Ishikawa (cell line): ENCODE measurements at regions not wholly inside any gene's neighbourhood (a gene's known extent, or its start where the extent isn't known, plus 50 kb on each side); places are given as distances from the start of the nearest gene placed in this dataset.

Experiments used
- CEBPB ChIP-seq: IDR thresholded peaks from 2 replicates; pipeline ENCODE4 v1.6.1; 2012
- CREB1 ChIP-seq: IDR thresholded peaks from 2 replicates; pipeline ENCODE4 v1.6.1; 2012; ENCODE audit warnings: low read depth
- EGR1 ChIP-seq: IDR thresholded peaks from 2 replicates; pipeline ENCODE4 v1.6.1; 2012
- EP300 ChIP-seq: IDR thresholded peaks from 2 replicates; pipeline ENCODE4 v1.6.1; 2012; ENCODE audit warnings: borderline replicate concordance
- FOXM1 ChIP-seq: IDR thresholded peaks from 2 replicates; pipeline ENCODE4 v1.6.1; 2012; ENCODE audit warnings: low read depth, borderline replicate concordance
- RAD21 ChIP-seq: IDR thresholded peaks from 2 replicates; pipeline ENCODE4 v1.6.1; 2012; ENCODE audit warnings: low read depth
- TCF12 ChIP-seq: IDR thresholded peaks from 2 replicates; pipeline ENCODE4 v1.6.1; 2012; ENCODE audit warnings: low read depth
- TF ChIP-seq, protein P1 (sequence below): IDR thresholded peaks from 2 replicates; pipeline ENCODE4 v1.6.1; 2012

DNA sequence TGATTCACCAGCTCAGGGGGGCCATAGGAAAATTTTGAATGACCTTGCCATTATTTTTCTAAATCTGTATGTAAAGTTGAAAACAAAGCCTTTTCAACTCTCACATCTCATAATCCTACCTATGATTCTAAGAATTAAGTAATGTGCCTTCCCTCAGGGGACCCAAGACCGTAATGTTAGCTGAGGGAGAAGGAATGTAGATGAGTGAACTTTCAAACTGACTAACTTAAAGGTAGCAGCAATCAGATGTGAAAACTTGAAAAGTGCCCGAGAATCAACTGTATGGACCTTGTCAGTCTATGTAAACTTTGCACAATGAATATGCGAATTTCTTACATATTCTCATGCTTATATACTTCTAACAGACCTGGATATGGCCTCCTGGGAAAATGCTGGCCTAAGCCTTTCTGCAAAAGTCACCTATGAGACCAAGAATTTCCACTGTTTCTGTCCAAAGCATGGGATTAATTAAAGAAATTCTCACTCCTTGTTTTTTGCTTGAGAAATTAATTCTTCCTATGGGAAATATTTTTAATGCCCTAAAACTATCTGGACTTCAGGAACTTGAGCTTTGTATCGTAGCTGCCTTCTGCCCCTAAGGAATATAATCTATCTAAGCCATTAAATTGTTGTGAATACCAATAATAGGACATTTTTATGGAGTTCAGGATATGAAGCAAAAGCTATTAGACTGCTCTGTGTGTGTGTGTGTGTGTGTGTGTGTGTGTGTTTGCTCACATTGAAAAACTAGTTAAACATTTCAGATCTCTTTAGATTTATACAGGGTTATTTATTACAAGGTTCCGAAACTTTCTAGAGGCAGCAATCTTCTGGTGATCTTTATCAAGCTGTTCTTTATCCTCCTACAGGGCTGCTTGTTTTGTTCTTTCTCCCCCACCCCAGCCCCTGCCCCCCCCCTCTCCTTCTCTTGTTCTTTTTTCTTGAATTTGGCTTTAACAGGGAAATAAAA is 169.1 kb upstream of the CLINT1 start:
- TF ChIP-seq CEBPB, result no peak
- no peak for TF ChIP-seq FOXM1
- TF ChIP-seq EP300, result no peak
- TF ChIP-seq EGR1, result no peak
- TF ChIP-seq CREB1, result no peak
- TF ChIP-seq RAD21, result no peak
- TF ChIP-seq, protein P1, sequence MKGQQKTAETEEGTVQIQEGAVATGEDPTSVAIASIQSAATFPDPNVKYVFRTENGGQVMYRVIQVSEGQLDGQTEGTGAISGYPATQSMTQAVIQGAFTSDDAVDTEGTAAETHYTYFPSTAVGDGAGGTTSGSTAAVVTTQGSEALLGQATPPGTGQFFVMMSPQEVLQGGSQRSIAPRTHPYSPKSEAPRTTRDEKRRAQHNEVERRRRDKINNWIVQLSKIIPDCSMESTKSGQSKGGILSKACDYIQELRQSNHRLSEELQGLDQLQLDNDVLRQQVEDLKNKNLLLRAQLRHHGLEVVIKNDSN, result no peak
- TF ChIP-seq TCF12, result no peak
